HG02763 (cell line): ENCODE measurements at regions not wholly inside any gene's neighbourhood (a gene's known extent, or its start where the extent isn't known, plus 50 kb on each side); places are given as distances from the start of the nearest gene placed in this dataset.
"Not testable (repeated sequence)": the region's sequence is repeated elsewhere in the genome, so short reads cannot be mapped to it uniquely, and the experiment has no call there.

Experiments
- ATAC-seq: cut with Tn5 transposase; IDR thresholded peaks from one replicate; pipeline ENCODE4 v1.9.1; 2021; ENCODE audit warnings: mild to moderate bottlenecking, moderate library complexity; ENCODE audit not compliant: unreplicated experiment

- no peak for ATAC-seq
These were observed 123.4 kb upstream of the TENT5A start for GRCh38 chr6:81875782-81876293.

GRCh38 chr6:81869749-81870508, 117.4 kb upstream of the TENT5A start:
- not testable (repeated sequence) for ATAC-seq

GRCh38 chr6:81865712-81866111, 113.2 kb upstream of the TENT5A start:
- no peak for ATAC-seq

- ATAC-seq: no peak
These were observed 111.6 kb upstream of the TENT5A start for GRCh38 chr6:81864124-81864523.

- no peak for ATAC-seq
These were observed 110.6 kb upstream of the TENT5A start for GRCh38 chr6:81863123-81863522.

- ATAC-seq: no peak
These were observed 108.8 kb upstream of the TENT5A start for GRCh38 chr6:81861281-81861680.

- ATAC-seq: no peak
These were observed 107.4 kb upstream of the TENT5A start for GRCh38 chr6:81859884-81860283.

GRCh38 chr6:81857812-81858211, 105.3 kb upstream of the TENT5A start:
- ATAC-seq: no peak

- ATAC-seq: no peak
These were observed 104.4 kb upstream of the TENT5A start for GRCh38 chr6:81856872-81857271.

- ATAC-seq: no peak
These were observed 102.0 kb upstream of the TENT5A start for GRCh38 chr6:81854474-81854873.

- no peak for ATAC-seq
These were observed 101.5 kb upstream of the TENT5A start for GRCh38 chr6:81853975-81854374.

GRCh38 chr6:81849248-81849647, 96.8 kb upstream of the TENT5A start:
- no peak for ATAC-seq

- no peak for ATAC-seq
These were observed 95.4 kb upstream of the TENT5A start for GRCh38 chr6:81847866-81848265.

GRCh38 chr6:81844686-81845085, 92.2 kb upstream of the TENT5A start:
- ATAC-seq: no peak

GRCh38 chr6:81843302-81843701, 90.8 kb upstream of the TENT5A start:
- no peak for ATAC-seq

GRCh38 chr6:81842254-81842653, 89.8 kb upstream of the TENT5A start:
- no peak for ATAC-seq

GRCh38 chr6:81838724-81839426, 86.4 kb upstream of the TENT5A start:
- no peak for ATAC-seq

- no peak for ATAC-seq
These were observed 85.5 kb upstream of the TENT5A start for GRCh38 chr6:81838031-81838430.

GRCh38 chr6:81834141-81834681, 81.7 kb upstream of the TENT5A start:
- ATAC-seq: no peak

GRCh38 chr6:81832304-81832703, 79.8 kb upstream of the TENT5A start:
- ATAC-seq: no peak

GRCh38 chr6:81831274-81831673, 78.8 kb upstream of the TENT5A start:
- ATAC-seq: no peak

- no peak for ATAC-seq
These were observed 74.3 kb upstream of the TENT5A start for GRCh38 chr6:81826784-81827183.
